K562 (cell line): ENCODE measurements at regions not wholly inside any gene's neighbourhood (a gene's known extent, or its start where the extent isn't known, plus 50 kb on each side); places are given as distances from the start of the nearest gene placed in this dataset.

Experiments
- COPS2 ChIP-seq: fragments of 450-650 bp; conservative IDR thresholded peaks from 2 replicates; pipeline ENCODE4 v1.6.1; 2016; ENCODE audit warnings: mild to moderate bottlenecking, moderate library complexity
- EHMT2 ChIP-seq: fragments of 450-650 bp; IDR thresholded peaks from 2 replicates; pipeline ENCODE4 v1.6.1; 2018; ENCODE audit warnings: antibody characterized with exemption
- ETV6 ChIP-seq, 3 experiments: fragments of 150-350 bp in 1 of 3; sonication (generic) in 1 of 3; formaldehyde crosslinking in 1 of 3; IDR thresholded peaks; 2 replicates each; pipeline versions ENCODE4 v1.6.1 to v1.8.0; 2014 to 2022; ENCODE audit warnings: borderline replicate concordance in 2 of 3, low read depth in 2 of 3, antibody characterized with exemption in 1 of 3, low read length in 1 of 3, mild to moderate bottlenecking in 1 of 3, missing genetic modification reagents in 1 of 3
- EZH2 ChIP-seq: IDR thresholded peaks from 2 replicates; pipeline ENCODE4 v1.6.1; 2012; ENCODE audit warnings: low read depth, mild to moderate bottlenecking, inconsistent platforms, low read length, borderline replicate concordance
- FOXJ2 ChIP-seq: fragments of 200-800 bp; sonication (Bioruptor generic); IDR thresholded peaks from 2 replicates; pipeline ENCODE4 v1.6.1; 2016; ENCODE audit warnings: missing genetic modification characterization, missing compliant biosample characterization
- GTF2F1 ChIP-seq: IDR thresholded peaks from 2 replicates; pipeline ENCODE4 v1.6.1; 2011; ENCODE audit warnings: low read depth, low read length, improper control_type of control experiment
- IFI16 ChIP-seq: fragments of 250-450 bp; sonication (Bioruptor Pico); IDR thresholded peaks from 2 replicates; pipeline ENCODE4 v2.1.2; 2022; ENCODE audit warnings: mild to moderate bottlenecking, inconsistent platforms
- L3MBTL2 ChIP-seq: fragments of 450-650 bp; IDR thresholded peaks from 2 replicates; pipeline ENCODE4 v1.6.1; 2016; ENCODE audit warnings: mild to moderate bottlenecking, moderate library complexity
- MAFK ChIP-seq: IDR thresholded peaks from 2 replicates; pipeline ENCODE4 v1.6.1; 2011; ENCODE audit warnings: low read length, improper control_type of control experiment
- MIER1 ChIP-seq: fragments of 450-650 bp; IDR thresholded peaks from 2 replicates; pipeline ENCODE4 v1.6.1; 2016; ENCODE audit warnings: antibody characterized with exemption, mild to moderate bottlenecking, low read depth
- MXI1 ChIP-seq: IDR thresholded peaks from 2 replicates; pipeline ENCODE4 v1.6.1; 2011; ENCODE audit warnings: low read depth, mild to moderate bottlenecking, improper control_type of control experiment, low read length
- MYBL2 ChIP-seq, 2 experiments: fragments of 450-650 bp in 1 of 2; sonication (generic) in 1 of 2; formaldehyde crosslinking in 1 of 2; IDR thresholded peaks; 2 replicates each; pipeline versions ENCODE4 v1.6.1 to v1.8.1; 2017 to 2022; ENCODE audit warnings: borderline replicate concordance in 1 of 2, inconsistent platforms in 1 of 2, low read depth in 1 of 2, mild to moderate bottlenecking in 1 of 2, missing genetic modification reagents in 1 of 2, moderate library complexity in 1 of 2
- PCBP2 ChIP-seq: fragments of 200-400 bp; formaldehyde crosslinking; IDR thresholded peaks from 2 replicates; pipeline ENCODE4 v1.6.1; 2018; ENCODE audit warnings: low read length, low read depth, mild to moderate bottlenecking, moderate library complexity; ENCODE audit not compliant: poor library complexity, severe bottlenecking
- RAD21 ChIP-seq, 2 experiments: fragments of 250-450 bp in 1 of 2; fragments of 450-650 bp in 1 of 2; sonication (Bioruptor Pico) in 1 of 2; formaldehyde crosslinking in 1 of 2; IDR thresholded peaks in 1 of 2; conservative IDR thresholded peaks in 1 of 2; 2 replicates each; pipeline versions ENCODE4 v1.4.0 to v1.8.0; 2020 to 2022; ENCODE audit warnings: mild to moderate bottlenecking in 2 of 2, moderate library complexity in 1 of 2
- RUNX1 ChIP-seq: sonication (generic); IDR thresholded peaks from 2 replicates; pipeline ENCODE4 v1.6.1; 2016; ENCODE audit warnings: antibody characterized with exemption, low read depth
- SMAD2 ChIP-seq: fragments of 150-350 bp; IDR thresholded peaks from 2 replicates; pipeline ENCODE4 v1.6.1; 2014; ENCODE audit warnings: low read depth, mild to moderate bottlenecking, low read length
- SNRNP70 ChIP-seq: fragments of 200-400 bp; formaldehyde crosslinking; optimal IDR thresholded peaks from 2 replicates; pipeline ENCODE3; 2017; ENCODE audit warnings: low read depth, low read length
- TGIF2 ChIP-seq: sonication (generic); formaldehyde crosslinking; IDR thresholded peaks from 2 replicates; pipeline ENCODE4 v1.8.1; 2022; ENCODE audit warnings: mild to moderate bottlenecking, missing genetic modification reagents, moderate library complexity
- ZKSCAN1 ChIP-seq: fragments of 150-350 bp; IDR thresholded peaks from 2 replicates; pipeline ENCODE4 v1.6.1; 2016; ENCODE audit warnings: low read depth, low read length
- ZNF253 ChIP-seq: fragments of 250-450 bp; sonication (Bioruptor Pico); conservative IDR thresholded peaks from 2 replicates; pipeline ENCODE4 v1.6.1; 2021; ENCODE audit warnings: mild to moderate bottlenecking
- ZNF445 ChIP-seq: fragments of 250-450 bp; sonication (Bioruptor Pico); IDR thresholded peaks from 2 replicates; pipeline ENCODE4 v1.4.0; 2020; ENCODE audit warnings: low read depth, mild to moderate bottlenecking, moderate library complexity
- ZNF75A ChIP-seq: fragments of 450-650 bp; formaldehyde crosslinking; IDR thresholded peaks from 2 replicates; pipeline ENCODE4 v1.4.0; 2020; ENCODE audit warnings: mild to moderate bottlenecking
- TF ChIP-seq, protein P1 (sequence below): fragments of 250-450 bp; sonication (Bioruptor Pico); IDR thresholded peaks from 2 replicates; pipeline ENCODE4 v1.8.0; 2022; ENCODE audit warnings: moderate library complexity, mild to moderate bottlenecking, inconsistent platforms
- TF ChIP-seq, protein P2 (sequence below): IDR thresholded peaks from 2 replicates; pipeline ENCODE4 v1.6.1; 2014; ENCODE audit warnings: antibody characterized with exemption
- TF ChIP-seq, protein P3 (sequence below): sonication (generic); formaldehyde crosslinking; IDR thresholded peaks from 2 replicates; pipeline ENCODE4 v1.8.0; 2022; ENCODE audit warnings: mild to moderate bottlenecking, missing genetic modification reagents
- TF ChIP-seq, protein P4 (sequence below): fragments of 250-450 bp; sonication (Bioruptor Pico); IDR thresholded peaks from 2 replicates; pipeline ENCODE4 v1.4.0; 2020; ENCODE audit warnings: borderline replicate concordance

DNA sequence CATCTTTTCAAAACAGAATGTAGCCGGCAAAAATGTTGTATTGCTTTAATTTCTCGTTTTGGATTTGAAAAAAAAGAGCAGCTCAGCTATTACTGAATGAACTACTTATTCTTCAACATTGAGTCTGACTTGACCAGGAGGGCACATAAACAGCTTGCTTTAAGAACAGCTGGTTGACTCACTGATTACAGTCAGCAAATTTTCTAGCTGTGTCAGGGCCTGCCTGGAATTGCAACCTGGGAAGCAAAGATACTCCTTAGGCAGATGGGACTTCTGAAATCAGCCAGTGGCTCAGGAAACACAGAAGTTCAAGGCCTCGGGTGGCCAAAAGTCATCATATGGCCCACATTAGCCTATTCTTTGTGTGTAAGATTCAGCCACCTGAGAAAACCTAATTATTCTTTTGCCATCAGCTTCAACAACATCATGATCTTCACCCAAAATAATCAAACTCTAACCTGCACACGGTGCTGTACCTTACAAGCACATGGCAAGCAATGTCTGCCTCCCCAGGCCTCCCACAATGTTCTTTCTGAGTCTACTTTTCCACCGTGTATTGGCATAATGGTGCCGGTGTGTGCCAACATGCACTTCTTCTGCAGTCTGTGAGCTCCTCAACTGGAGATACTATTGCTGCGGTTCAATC, 307.2 kb downstream of the HHIPL2 start (continued):
- TF ChIP-seq RUNX1 (no peak), FOXJ2 (tag) (no peak), IFI16 (no peak), PCBP2 (no peak), SNRNP70 (no peak), ZKSCAN1 (no peak), ZNF75A (CRISPR knock-in tag) (no peak), MIER1 (no peak), ZNF445 (no peak), MAFK (peak; percentile 87), RAD21 (CRISPR knock-in tag; conservative IDR thresholded peaks at IDR 0.05 in 1 of 2, IDR thresholded peaks at IDR 0.05 in 1 of 2) (no peak), EZH2 (no peak), ETV6 (IDR thresholded peaks at IDR 0.05; ENCODE audit: borderline replicate concordance in 1 of 2, low read depth in 2 of 2, low read length in 1 of 2) (no peak), ETV6 (CRISPR knock-in tag; IDR thresholded peaks at IDR 0.05; ENCODE audit: borderline replicate concordance) (no peak), ZNF253 (no peak), MXI1 (no peak), GTF2F1 (no peak), COPS2 (no peak), EHMT2 (no peak), TGIF2 (CRISPR knock-in tag) (no peak), MYBL2 (IDR thresholded peaks at IDR 0.05; ENCODE audit: low read depth) (no peak), MYBL2 (CRISPR knock-in tag; IDR thresholded peaks at IDR 0.05; ENCODE audit: borderline replicate concordance) (no peak), SMAD2 (no peak), L3MBTL2 (peak; percentile 63; the same call in 1 of the 2 replicates)
- TF ChIP-seq, protein P1, sequence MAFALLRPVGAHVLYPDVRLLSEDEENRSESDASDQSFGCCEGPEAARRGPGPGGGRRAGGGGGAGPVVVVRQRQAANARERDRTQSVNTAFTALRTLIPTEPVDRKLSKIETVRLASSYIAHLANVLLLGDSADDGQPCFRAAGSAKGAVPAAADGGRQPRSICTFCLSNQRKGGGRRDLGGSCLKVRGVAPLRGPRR = no peak
- TF ChIP-seq, protein P2, sequence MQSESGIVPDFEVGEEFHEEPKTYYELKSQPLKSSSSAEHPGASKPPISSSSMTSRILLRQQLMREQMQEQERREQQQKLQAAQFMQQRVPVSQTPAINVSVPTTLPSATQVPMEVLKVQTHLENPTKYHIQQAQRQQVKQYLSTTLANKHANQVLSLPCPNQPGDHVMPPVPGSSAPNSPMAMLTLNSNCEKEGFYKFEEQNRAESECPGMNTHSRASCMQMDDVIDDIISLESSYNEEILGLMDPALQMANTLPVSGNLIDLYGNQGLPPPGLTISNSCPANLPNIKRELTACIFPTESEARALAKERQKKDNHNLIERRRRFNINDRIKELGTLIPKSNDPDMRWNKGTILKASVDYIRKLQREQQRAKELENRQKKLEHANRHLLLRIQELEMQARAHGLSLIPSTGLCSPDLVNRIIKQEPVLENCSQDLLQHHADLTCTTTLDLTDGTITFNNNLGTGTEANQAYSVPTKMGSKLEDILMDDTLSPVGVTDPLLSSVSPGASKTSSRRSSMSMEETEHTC = no peak
- TF ChIP-seq, protein P3, sequence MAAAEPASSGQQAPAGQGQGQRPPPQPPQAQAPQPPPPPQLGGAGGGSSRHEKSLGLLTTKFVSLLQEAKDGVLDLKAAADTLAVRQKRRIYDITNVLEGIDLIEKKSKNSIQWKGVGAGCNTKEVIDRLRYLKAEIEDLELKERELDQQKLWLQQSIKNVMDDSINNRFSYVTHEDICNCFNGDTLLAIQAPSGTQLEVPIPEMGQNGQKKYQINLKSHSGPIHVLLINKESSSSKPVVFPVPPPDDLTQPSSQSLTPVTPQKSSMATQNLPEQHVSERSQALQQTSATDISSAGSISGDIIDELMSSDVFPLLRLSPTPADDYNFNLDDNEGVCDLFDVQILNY (CRISPR knock-in tag) = no peak
- TF ChIP-seq, protein P4, sequence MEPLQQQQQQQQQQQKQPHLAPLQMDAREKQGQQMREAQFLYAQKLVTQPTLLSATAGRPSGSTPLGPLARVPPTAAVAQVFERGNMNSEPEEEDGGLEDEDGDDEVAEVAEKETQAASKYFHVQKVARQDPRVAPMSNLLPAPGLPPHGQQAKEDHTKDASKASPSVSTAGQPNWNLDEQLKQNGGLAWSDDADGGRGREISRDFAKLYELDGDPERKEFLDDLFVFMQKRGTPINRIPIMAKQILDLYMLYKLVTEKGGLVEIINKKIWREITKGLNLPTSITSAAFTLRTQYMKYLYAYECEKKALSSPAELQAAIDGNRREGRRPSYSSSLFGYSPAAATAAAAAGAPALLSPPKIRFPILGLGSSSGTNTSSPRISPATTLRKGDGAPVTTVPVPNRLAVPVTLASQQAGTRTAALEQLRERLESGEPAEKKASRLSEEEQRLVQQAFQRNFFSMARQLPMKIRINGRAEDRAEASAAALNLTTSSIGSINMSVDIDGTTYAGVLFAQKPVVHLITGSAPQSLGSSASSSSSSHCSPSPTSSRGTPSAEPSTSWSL (CRISPR knock-in tag) = no peak
